H1 (cell line): ENCODE measurements at regions not wholly inside any gene's neighbourhood (a gene's known extent, or its start where the extent isn't known, plus 50 kb on each side); places are given as distances from the start of the nearest gene placed in this dataset.

Experiments
- CTCF ChIA-PET: fragments of 300-600 bp; sonication (Branson Sonifier 250); formaldehyde crosslinking; loops from one replicate; lab custom pipeline; 2021; ENCODE audit not compliant: partially characterized antibody; lab: Charles Lee
- POLR2A ChIA-PET: fragments of 300-600 bp; sonication (Branson Sonifier 250); formaldehyde crosslinking; loops from one replicate; lab custom pipeline; 2021; ENCODE audit warnings: inconsistent platforms; ENCODE audit not compliant: partially characterized antibody; lab: Charles Lee
- DNase-seq, 2 experiments: peaks; one replicate each; pipeline versions ENCODE4 v3.0.0 to v3.0.0-alpha.2; 2010 to 2022; ENCODE audit warnings: low spot score in 2 of 2, low read depth in 1 of 2, mixed read lengths in 1 of 2
- FAIRE-seq: peaks from 2 replicates; lab custom pipeline; 2011; peaks lifted over from hg19 to GRCh38; lab: Jason Lieb, UNC
- H2AFZ ChIP-seq: 2 replicates; pipeline ENCODE4 v1.8.1; 2012; ENCODE audit warnings: low read length, inconsistent platforms
- H2AK5ac ChIP-seq: 2 replicates; pipeline ENCODE4 v1.6.1; 2013; ENCODE audit warnings: low read depth, low read length
- H2BK120ac ChIP-seq: replicated peaks from 2 replicates; pipeline ENCODE3; 2013; ENCODE audit warnings: low read depth, low read length, inconsistent platforms
- H2BK12ac ChIP-seq: 2 replicates; pipeline ENCODE4 v1.6.1; 2013; ENCODE audit warnings: low read depth, low read length
- H2BK15ac ChIP-seq: 2 replicates; pipeline ENCODE4 v1.6.1; 2013; ENCODE audit warnings: low read length
- H2BK20ac ChIP-seq: 2 replicates; pipeline ENCODE4 v1.6.1; 2013; ENCODE audit warnings: low read length
- H2BK5ac ChIP-seq: 2 replicates; pipeline ENCODE4 v1.6.1; 2013; ENCODE audit warnings: low read depth, low read length
- H3K14ac ChIP-seq: 2 replicates; pipeline ENCODE4 v1.6.1; 2013; ENCODE audit warnings: inconsistent platforms; ENCODE audit not compliant: insufficient read length
- H3K18ac ChIP-seq: 2 replicates; pipeline ENCODE4 v1.6.1; 2013; ENCODE audit warnings: low read length; ENCODE audit errors: extremely low read depth
- H3K23ac ChIP-seq: 2 replicates; pipeline ENCODE4 v1.6.1; 2013; ENCODE audit warnings: inconsistent platforms; ENCODE audit not compliant: insufficient read length
- H3K23me2 ChIP-seq: 2 replicates; pipeline ENCODE4 v1.6.1; 2013; ENCODE audit warnings: low read depth, low read length
- H3K27ac ChIP-seq: 2 replicates; pipeline ENCODE4 v1.6.1; 2011; ENCODE audit warnings: low read depth, low read length, inconsistent platforms
- H3K27me3 ChIP-seq, 4 experiments: replicated peaks in 1 of 4; 1 replicate in 1 of 4; 2 replicates in 3 of 4; pipeline versions ENCODE4 v1.6.1 to v1.8.1; 2011 to 2013; ENCODE audit warnings: low read length in 3 of 4, mild to moderate bottlenecking in 3 of 4, inconsistent platforms in 2 of 4, mixed read lengths in 2 of 4, moderate library complexity in 1 of 4; ENCODE audit not compliant: control insufficient read depth in 3 of 4, insufficient read depth in 3 of 4; ENCODE audit errors: extremely low read depth in 1 of 4
- H3K36me3 ChIP-seq, 4 experiments: 2 replicates each; pipeline versions ENCODE4 v1.6.1 to v1.8.1; 2011 to 2013; ENCODE audit warnings: mild to moderate bottlenecking in 4 of 4, low read length in 3 of 4, moderate library complexity in 2 of 4, control low read depth in 1 of 4, inconsistent platforms in 1 of 4; ENCODE audit not compliant: insufficient read depth in 4 of 4, control insufficient read depth in 2 of 4
- H3K4ac ChIP-seq: replicated peaks from 2 replicates; pipeline ENCODE3; 2013; ENCODE audit warnings: low read length, low read depth, mixed read lengths, inconsistent platforms; ENCODE audit not compliant: insufficient read length
- H3K4me1 ChIP-seq, 4 experiments: replicated peaks in 1 of 4; 1 replicate in 1 of 4; 2 replicates in 3 of 4; pipeline versions ENCODE4 v1.6.1 to v1.8.1; 2011 to 2013; ENCODE audit warnings: low read length in 3 of 4, inconsistent platforms in 2 of 4, mixed read lengths in 1 of 4; ENCODE audit not compliant: insufficient read depth in 4 of 4, control insufficient read depth in 3 of 4
- H3K4me2 ChIP-seq, 2 experiments: 2 replicates each; pipeline versions ENCODE4 v1.6.1 to v1.8.1; 2011 to 2013; ENCODE audit warnings: low read depth in 2 of 2, low read length in 2 of 2, control low read depth in 1 of 2, inconsistent platforms in 1 of 2, mild to moderate bottlenecking in 1 of 2; ENCODE audit not compliant: insufficient read depth in 1 of 2
- H3K4me3 ChIP-seq, 4 experiments: fragments of 200-600, 300-600 bp in 1 of 4; sonication (generic), shearing (Covaris generic), sonication (Bioruptor Twin) in 1 of 4; 2 replicates each; pipeline versions ENCODE4 v1.5.1 to v1.8.1; 2011 to 2016; ENCODE audit warnings: low read length in 4 of 4, low read depth in 3 of 4, control low read depth in 2 of 4, inconsistent platforms in 2 of 4, mild to moderate bottlenecking in 2 of 4, mixed read lengths in 1 of 4, moderate library complexity in 1 of 4; ENCODE audit not compliant: insufficient read depth in 2 of 4; ENCODE audit errors: extremely low read depth in 1 of 4
- H3K56ac ChIP-seq: replicated peaks from 2 replicates; pipeline ENCODE3; 2013; ENCODE audit warnings: low read depth, mild to moderate bottlenecking, mixed read lengths, low read length, inconsistent platforms; ENCODE audit not compliant: insufficient read length
- H3K79me1 ChIP-seq: 2 replicates; pipeline ENCODE4 v1.6.1; 2013; ENCODE audit warnings: low read depth, low read length, control low read depth
- H3K79me2 ChIP-seq, 2 experiments: 2 replicates each; pipeline versions ENCODE4 v1.6.1 to v1.8.1; 2012 to 2013; ENCODE audit warnings: low read length in 2 of 2, mild to moderate bottlenecking in 2 of 2, inconsistent platforms in 1 of 2; ENCODE audit not compliant: insufficient read depth in 2 of 2, control insufficient read depth in 1 of 2
- H3K9ac ChIP-seq, 4 experiments: replicated peaks in 1 of 4; 1 replicate in 1 of 4; 2 replicates in 3 of 4; pipeline versions ENCODE4 v1.6.1 to v1.8.1; 2011 to 2013; ENCODE audit warnings: low read depth in 3 of 4, low read length in 3 of 4, control low read depth in 2 of 4, mild to moderate bottlenecking in 2 of 4, moderate library complexity in 2 of 4, inconsistent platforms in 1 of 4; ENCODE audit errors: extremely low read depth in 1 of 4
- H3K9me3 ChIP-seq, 2 experiments: 2 replicates each; pipeline versions ENCODE4 v1.6.1 to v1.8.1; 2012 to 2013; ENCODE audit warnings: mild to moderate bottlenecking in 2 of 2, moderate library complexity in 2 of 2, control low read depth in 1 of 2, inconsistent platforms in 1 of 2, low read depth in 1 of 2, low read length in 1 of 2, mixed read lengths in 1 of 2; ENCODE audit not compliant: insufficient read depth in 2 of 2
- H4K20me1 ChIP-seq, 2 experiments: replicated peaks in 1 of 2; 2 replicates each; pipeline versions ENCODE3 to v1.8.1; 2011 to 2013; ENCODE audit warnings: inconsistent platforms in 2 of 2, low read length in 2 of 2, mild to moderate bottlenecking in 1 of 2; ENCODE audit not compliant: insufficient read depth in 2 of 2, control insufficient read depth in 1 of 2
- H4K5ac ChIP-seq: 2 replicates; pipeline ENCODE4 v1.6.1; 2013; ENCODE audit warnings: low read length, low read depth, mixed read lengths, inconsistent platforms; ENCODE audit not compliant: insufficient read length
- H4K8ac ChIP-seq: 2 replicates; pipeline ENCODE4 v1.8.0; 2013; ENCODE audit warnings: mild to moderate bottlenecking, moderate library complexity, low read length, inconsistent platforms; ENCODE audit not compliant: insufficient read depth; ENCODE audit errors: extremely low read depth
- H4K91ac ChIP-seq: replicated peaks from 2 replicates; pipeline ENCODE3; 2013; ENCODE audit warnings: low read length, mixed read lengths, inconsistent platforms; ENCODE audit not compliant: insufficient read length
- MAX ChIP-seq: IDR thresholded peaks from 2 replicates; pipeline ENCODE4 v1.6.1; 2012; ENCODE audit warnings: inconsistent platforms
- WGBS, 2 experiments: shearing (Covaris generic) in 1 of 2; methylation state at CpG; one replicate each; pipeline versions ENCODE4 v1.1.6 to v1.1.7; 2013 to 2015; ENCODE audit warnings: low lambda C conversion rate in 2 of 2, mixed read lengths in 2 of 2, inconsistent platforms in 1 of 2, low coverage in 1 of 2, missing lambda C conversion rate in 1 of 2; ENCODE audit not compliant: insufficient replicate concordance in 2 of 2, insufficient coverage in 1 of 2, insufficient read length in 1 of 2; ENCODE audit errors: extremely low coverage in 1 of 2, missing lambda C conversion rate in 1 of 2; 5-methylcytosine and 5-hydroxymethylcytosine counted together

GRCh38 chr6:126618639-126619343, 278.9 kb downstream of the CENPW start:
- Histone ChIP-seq H3K79me2 (no peaks in the 10 kb centered on the region), H3K4ac (no peak overlapping the region), H3K56ac (no peak overlapping the region), H4K8ac (no peak overlapping the region), H3K23ac (no peak overlapping the region), H4K20me1 (no peaks in the 10 kb centered on the region), H3K23me2 (no peaks in the 10 kb centered on the region), H4K5ac (no peak overlapping the region), H3K18ac (no peak overlapping the region), H2BK20ac (no peak overlapping the region), H3K27ac (no peak overlapping the region), H3K4me2 (no peak overlapping the region), H3K36me3 (no peaks in the 10 kb centered on the region), H2AK5ac (no peak overlapping the region), H3K9me3 (no peaks in the 10 kb centered on the region), H2BK12ac (no peak overlapping the region), H3K14ac (no peak overlapping the region), H2BK5ac (no peak overlapping the region), H2BK120ac (no peak overlapping the region), H3K4me3 (no peak overlapping the region), H2BK15ac (no peak overlapping the region), H2AFZ (no peak overlapping the region), H3K27me3 (no peaks in the 10 kb centered on the region), H3K4me1 (peaks cover 0 to 3% (median under 1%) of the 10 kb centered on the region in 4 experiments; a peak in 1 of 7 replicates), H4K91ac (no peak overlapping the region), H3K9ac (no peak overlapping the region), H3K79me1 (no peaks in the 10 kb centered on the region)
- FAIRE-seq (no peak), DNase-seq (no peak)
- WGBS, 2 experiments: 80% methylated on average over 1 of the region's 1 CpG; no CpG with 5 or more reads in 1 of the 2 experiments
- POLR2A ChIA-PET: no interaction called here
- CTCF ChIA-PET: interaction anchor here (0.9 kb wide), 1 partner anchor 9 kb away, joined by 4 read pairs; no protein-coding TSS in a partner anchor
- TF ChIP-seq MAX: no peak
